Breast epithelium (tissue), 3 donors: ENCODE measurements at regions not wholly inside any gene's neighbourhood (a gene's known extent, or its start where the extent isn't known, plus 50 kb on each side); places are given as distances from the start of the nearest gene placed in this dataset.

Source experiments
- CTCF ChIP-seq, 3 donors: fragments of 450-650 bp; IDR thresholded peaks; one replicate each; pipeline ENCODE4 v1.5.1; 2016 to 2017; ENCODE audit warnings: antibody characterized with exemption in 3 of 3, mild to moderate bottlenecking in 3 of 3, moderate library complexity in 3 of 3
- POLR2AphosphoS5 ChIP-seq, 3 donors: sonication (generic); formaldehyde crosslinking; IDR thresholded peaks; one replicate each; pipeline ENCODE4 v1.6.1; 2017; ENCODE audit warnings: antibody characterized with exemption in 3 of 3

- no peak for TF ChIP-seq POLR2AphosphoS5 (IDR thresholded peaks at IDR 0.05)
- no peak for TF ChIP-seq CTCF (IDR thresholded peaks at IDR 0.05)
Measured at GRCh38 chr7:80362010-80362618, 149.8 kb downstream of the GNAT3 start.
